ENCODE measurements at regions not wholly inside any gene's neighbourhood (a gene's known extent, or its start where the extent isn't known, plus 50 kb on each side); places are given as distances from the start of the nearest gene placed in this dataset.

DNA sequence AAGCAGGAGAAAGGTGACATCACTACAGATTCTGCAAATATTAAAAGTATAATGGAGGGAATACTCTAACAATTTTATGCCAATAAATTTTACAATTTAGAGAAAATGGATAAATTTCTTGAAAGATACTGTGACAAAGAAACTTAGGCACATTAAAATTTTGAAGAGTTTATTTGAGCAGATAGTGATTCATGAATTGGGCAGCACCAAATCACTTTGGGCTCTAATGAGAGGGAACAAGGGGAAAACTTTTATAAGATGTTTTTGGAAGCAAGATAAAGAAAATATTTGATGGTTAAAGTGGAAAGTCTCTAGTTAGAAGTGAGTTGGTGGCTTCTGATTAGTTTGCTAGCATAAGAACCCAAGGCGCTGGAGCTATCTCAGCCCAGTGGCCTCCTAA lies 55.2 kb upstream of the FMN2 start:
- DNase-seq (ENCODE audit: low read depth in 2 of 2), result no peak
